EH (cell line): ENCODE measurements at regions not wholly inside any gene's neighbourhood (a gene's known extent, or its start where the extent isn't known, plus 50 kb on each side); places are given as distances from the start of the nearest gene placed in this dataset.
"Not testable (repeated sequence)": the region's sequence is repeated elsewhere in the genome, so short reads cannot be mapped to it uniquely, and the experiment has no call there.

ENCODE experiments used
- DNase-seq: peaks from one replicate; pipeline ENCODE4 v3.0.0-alpha.2; 2015; ENCODE audit warnings: low read depth

DNA sequence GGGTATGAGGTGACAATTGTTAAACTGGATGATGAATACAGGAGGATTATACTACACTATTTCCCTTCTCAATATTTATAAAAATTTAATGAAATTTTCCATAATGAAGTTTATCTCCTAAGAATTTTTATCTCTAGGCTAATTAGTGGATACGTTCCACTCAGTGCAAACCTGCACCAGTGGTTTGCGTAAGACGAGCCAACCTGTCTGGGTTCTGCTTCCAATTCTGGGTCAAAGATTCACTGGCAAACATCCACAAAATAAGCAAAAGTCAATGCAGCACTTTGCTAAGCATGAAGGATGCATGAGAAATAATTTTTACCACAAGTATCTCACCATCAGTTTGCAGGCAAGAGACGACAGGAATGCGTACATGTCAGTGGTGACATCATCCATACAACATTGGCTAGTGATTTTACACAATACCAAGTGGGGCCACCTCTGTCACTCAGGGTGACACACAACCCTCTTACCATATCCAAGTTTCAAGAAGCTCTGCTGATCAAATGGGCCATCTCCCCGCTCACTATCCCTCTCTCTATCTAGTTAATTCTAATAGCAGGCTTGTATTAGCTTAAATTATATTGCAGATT, 51.7 kb downstream of the FAM50B start:
- DNase-seq, result peak; percentile 53

DNA sequence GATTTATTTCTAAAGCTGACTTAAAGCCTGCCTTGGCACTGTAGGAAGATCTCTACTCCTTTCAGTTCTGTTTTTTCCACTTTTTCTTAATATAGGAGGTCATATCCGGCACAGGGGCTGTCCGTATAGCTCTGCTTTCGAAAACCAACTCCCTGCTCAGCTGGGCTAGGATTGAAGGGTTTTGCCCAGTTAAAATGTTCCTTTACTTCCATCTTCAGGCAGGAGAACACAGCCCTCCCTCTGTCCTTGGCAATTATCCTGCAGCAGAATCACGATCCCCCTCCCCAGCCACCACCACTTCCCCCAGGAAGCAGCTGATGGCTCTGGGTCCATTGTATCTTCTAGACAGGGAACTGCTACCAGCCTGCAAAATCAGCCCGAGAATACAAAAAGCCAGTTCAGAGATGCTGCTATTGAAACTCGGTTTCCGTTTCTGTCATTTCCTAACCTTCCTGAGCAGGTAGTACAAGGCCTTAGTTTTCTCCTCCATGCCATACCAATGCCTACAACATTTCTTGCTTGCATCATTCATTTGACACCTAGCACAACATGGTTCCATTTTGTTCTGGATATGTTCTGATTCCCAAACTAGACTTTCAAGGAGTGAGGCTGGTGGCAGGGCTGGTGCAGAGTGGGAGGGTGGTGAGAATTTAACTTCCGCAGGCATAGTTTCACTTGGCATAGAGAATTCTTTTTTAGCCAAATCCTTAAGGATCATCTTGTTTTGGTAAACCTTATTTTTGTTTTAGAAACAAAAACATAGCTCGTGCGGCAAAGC, 53.9 kb downstream of the FAM50B start:
- DNase-seq, result no peak

DNA sequence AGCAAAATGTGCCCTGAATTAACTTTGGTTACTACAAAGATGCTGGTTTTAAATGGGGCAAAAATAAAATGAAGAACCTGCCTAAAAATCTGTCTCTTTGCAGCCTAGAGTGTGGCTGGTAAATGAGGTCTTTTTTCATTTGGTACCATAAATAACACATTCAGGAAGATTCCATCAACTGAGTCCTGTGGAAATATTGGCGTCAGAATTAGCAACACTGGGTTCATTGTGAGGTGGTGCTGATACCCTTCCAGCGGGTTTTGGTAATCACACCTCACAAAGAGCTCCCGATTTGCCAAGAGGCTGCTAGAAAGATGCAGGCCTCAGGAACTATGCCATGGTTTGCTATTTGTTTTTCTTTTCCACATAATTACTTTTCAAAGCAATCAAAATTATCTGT, 55.3 kb downstream of the FAM50B start:
- DNase-seq, result no peak

DNA sequence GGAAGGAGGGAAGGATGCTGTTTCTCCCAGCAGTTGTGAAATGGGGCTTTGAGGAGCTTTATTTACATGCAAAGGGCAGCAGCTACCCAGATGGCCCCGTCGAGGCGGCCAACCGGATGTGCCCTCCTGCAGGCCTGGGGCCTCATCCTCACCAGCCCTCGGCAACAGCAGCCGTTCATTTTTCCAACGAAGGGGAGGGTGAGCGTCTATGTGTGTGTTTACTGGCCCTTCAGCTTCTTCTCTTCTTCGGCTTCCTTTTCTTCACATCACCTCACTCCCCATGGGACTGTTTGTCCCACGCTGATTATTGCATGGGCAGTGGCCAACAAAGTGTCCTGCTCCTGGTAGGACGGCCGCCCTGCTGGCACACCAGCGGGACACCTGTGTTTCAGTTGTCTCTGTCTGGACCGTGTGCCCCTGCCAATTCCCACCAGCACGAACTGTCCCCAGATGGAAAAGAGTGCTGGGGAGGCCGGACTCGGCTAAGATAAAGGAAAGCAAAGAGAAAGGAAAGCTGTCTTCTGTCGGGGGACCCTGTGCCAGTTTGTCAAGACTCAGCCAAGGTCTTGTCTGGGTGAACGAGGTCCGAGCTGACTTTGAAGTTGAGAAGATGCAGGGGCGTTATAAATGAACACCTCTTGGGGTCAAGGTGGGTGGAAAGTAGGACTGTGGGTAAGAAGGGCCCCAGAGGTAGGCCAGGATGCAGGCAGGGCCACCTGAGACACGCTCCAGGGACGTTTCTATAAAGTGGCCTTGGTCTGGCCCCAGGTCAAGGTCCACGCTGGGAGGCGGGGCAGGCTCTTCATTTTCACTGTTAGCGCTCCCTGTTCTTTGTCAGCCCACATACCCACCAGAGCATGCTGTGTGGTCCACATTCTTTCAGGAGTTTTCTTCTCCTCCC, 57.0 kb downstream of the FAM50B start:
- DNase-seq, result no peak

DNA sequence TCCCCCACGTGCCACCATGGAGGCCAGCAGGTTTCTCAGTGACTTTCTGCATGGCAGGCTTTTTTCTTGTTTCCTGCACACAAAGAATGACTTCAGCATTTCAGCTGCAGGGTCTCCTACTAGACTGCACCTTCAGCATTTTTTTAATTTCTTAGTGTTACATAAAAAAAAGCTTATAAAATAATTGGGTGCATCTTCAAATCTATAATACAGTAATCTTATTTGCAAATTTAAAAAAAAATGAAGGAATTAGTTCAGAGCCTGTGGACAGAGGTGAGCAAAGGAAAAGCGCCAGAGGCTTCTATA, 57.6 kb downstream of the FAM50B start:
- no peak for DNase-seq

DNA sequence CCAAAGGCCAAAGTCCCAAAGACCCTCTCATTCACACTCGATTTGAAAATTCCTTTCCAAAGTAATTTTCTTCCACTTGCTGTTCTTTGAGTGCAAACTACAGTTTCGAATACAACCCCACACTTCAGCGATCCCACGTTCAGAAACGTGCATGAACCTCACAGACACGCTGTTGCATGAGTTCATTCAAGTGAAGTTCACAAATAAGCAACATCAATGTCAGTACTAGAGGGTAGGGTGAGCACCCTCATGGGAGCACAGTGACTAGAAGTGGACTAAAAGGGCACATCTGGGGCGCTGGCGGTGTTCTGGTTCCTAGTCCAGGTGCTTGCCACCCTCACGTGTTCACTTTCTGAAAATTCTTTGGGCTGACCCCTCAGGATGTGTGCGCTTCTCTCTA, 59.0 kb downstream of the FAM50B start:
- DNase-seq, result no peak

DNA sequence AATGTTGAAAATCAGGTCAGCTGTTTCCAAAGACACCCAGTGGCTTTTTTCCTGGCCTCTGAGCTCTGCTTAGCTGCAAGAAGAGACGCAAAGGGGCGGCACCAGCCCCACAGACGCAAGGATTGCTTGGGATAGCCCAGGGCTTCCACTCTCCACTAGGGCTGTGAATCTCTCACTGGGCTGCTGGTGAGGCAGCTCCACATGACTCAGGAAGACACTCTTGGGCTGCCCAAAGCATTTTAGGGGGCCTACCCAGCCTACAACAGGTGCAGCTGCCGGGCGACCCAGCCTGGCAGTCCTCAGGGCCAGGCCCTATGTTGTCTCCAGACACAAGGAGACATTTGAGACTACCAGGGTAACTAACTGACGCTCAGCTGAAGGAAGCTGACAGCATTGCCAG, 59.8 kb downstream of the FAM50B start:
- DNase-seq, result no peak

DNA sequence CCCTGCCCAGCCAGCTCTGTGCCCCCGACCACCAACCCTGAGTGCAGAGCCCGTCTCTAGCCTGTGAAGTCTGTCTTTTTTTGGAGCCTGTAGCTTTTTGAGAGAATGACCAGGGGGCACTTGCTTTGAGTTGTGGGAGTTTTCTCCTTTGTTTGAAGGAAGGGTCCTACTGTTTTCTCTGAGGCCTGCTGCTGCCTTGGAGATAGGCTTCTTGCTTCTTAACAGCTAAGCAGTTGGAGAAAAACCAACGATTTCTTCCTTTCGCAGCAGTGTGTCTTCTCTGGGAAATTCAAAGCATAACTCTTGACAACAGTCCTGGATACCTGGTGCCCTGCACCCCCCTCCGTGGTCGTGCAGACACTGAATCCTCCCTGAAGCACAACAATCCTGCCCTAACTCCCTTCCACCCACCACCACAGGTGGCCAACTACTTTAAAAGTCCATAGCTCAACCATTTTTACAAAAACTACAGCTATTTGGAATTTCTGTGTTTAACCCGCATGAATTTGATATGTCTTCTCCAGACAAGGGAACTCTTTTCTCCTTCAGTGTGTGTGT, 61.0 kb downstream of the FAM50B start:
- no peak for DNase-seq

DNA sequence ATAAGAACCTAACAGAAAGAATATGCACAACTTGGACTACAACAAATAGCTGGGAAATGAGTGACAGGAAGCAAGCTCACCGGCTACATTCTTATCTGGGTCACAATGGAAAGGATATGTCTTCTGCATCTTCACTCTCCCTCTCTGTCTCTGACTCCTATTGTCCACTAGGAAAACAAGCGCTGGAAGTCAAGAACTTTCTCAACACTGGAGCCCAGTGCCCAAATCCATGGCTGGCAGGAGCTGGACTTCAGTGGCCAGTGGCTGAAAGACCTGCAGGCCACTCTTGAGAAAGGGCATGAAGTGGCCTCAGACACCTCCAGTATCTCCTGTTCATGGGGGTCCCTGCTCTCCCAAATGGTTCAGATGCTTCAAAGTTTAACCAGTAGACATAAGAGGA, 62.0 kb downstream of the FAM50B start:
- peak; percentile 50 for DNase-seq

DNA sequence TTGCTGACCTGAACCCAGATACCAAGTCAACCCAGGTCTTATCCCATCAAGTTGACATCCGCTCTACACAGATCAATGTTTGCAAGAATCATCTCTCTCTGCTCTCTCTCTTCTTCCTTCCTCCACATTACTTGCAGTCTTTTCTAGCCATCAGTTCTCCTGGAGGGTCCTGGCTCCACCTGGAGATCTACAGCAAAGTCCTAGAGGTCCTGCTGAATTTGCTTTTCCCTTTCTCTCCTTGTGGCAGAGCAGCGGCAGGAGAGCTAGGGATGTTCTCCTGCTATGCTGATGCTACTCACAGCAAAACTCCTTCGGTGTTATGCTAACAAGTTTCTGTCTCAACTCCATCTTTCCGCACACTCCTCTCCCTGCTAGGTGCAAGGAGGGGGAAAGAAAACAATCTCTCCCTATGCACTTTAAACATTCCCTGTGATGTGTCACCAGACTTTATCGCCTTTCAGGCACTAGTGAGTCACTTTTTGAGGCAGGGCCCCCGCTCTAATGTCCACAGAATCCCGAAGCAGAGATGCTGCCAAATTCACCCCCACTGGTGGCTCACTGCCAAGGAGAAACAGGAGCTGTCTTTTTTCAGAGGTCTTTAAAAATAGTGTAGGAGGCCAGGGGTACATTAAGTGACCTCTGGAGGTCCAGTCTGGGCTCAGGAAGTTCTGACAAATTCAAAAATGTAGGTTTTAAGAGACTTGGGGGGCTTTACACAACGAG, 62.6 kb downstream of the FAM50B start:
- DNase-seq, result peak; percentile 96

DNA sequence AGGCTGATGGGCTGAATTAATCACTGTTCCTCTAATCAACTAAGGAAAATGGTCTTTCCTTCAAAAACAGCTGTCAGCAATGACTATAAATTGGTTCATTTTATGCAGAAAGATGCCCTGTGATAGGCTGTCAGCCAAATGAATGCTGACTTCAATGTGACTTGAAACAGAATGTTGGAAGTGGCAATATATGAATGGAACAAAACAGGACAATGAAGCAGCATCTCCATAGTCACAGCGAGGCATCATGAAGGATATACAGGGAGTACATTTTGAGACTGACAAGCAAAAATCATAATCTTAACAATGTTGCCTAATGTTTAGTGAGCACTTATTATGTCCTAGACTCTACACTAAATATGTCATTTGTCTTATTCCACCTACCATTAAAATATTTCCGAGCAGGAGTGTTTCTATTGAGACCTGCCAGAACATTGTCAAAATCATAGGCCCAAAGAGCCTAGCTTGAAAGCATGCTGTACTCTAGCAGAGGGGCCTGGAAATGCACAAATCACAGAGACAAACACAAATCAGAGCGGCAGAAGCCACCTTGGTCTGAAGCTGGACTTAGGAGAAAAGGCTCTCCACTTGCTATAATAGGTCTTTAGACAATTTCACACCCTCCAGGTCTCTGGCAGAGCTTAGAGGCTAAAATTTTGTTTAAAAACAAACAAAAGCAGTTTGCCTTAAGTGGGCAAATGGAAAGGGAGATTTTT, 63.3 kb downstream of the FAM50B start:
- DNase-seq, result no peak

DNA sequence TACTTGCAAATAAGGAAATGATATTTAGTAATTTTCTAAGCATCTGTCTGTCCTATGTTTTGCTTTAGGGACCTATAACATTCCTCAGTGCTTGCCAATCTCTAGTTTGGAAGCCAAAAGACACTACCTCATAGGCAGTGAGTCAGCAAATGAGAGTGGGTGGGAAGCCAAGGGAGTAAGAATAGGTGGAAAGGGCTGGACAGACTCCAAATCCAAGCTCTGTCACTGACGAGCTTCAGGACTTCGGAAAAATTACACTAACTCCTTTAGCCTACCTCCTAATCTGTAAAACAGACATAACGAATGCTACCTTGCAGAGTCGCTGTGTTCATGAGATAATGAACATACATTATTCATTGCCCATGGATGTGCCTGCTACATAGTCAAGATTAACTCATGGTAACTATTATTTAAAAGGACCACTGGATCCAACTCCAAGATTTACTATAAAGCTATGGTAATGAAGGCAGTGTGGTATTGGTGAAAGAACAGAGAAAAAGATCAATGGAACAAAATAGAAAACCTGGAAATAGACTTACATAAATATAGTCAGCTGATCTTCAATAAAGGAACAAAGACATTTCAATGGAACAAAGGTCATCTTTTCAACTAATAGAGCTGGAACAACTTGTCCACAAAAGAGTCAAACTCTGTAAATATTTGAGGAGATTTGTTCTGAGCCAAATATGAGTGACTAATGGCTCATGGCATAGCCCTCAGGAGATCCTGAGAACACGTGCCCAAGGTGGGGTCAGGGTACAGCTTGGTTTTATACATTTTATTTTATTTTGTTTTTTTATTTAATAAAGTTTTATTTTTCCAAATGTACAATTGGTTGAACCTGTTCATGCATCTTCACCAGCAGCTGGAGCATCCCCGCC, 64.1 kb downstream of the FAM50B start:
- DNase-seq, result peak; percentile 99

DNA sequence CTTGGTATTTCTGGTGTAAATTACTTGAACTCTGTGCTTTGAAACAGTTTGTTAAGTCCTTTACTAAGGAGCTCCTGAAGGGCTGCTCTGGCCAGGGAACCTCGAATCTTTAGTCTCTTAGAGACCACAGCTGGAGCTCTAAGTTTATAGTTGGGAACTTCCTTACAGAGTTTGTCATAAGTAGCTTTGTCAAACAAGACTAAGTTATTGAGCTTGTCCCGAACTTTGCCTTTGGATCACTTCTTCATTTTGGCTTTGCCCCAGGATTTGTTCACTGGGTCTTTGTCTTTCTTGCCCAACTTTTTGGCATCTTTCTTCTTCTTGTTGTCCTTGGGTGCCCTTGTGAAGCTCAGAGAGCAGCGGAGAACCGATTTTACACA, 64.8 kb downstream of the FAM50B start:
- DNase-seq, result no peak

DNA sequence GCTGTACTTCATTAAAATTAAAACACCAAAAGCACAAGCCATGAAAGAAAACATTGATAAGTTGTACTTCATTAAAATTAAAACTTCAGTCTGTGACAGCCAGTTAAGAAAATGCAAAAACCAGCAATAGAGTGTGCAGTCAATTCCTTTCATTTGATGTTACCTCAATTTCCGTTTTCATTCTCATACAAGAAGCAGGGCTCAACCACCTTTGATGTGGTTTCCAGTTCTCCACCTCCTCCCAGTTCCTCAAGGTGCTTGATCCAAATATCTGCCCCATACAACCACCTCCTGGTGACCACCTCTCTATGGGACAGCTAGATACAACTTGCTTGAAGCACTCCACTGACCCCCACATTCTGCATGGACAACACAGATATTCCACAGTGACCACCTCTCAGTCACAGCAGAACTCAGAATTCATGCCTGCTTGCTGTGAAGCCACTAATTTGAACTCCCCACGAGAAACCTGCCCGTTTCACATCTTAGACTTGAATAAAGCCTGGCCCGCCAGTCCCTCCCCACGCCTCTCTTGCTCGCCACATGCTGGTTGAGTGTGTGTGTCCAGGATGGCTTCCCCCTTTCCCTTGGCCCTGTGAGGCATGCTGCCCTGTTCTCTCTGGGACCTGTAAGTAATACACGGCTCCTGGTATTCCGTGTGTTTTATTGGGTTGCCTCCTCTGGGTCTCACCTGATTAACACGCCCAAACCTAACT, 66.1 kb downstream of the FAM50B start:
- no peak for DNase-seq

DNA sequence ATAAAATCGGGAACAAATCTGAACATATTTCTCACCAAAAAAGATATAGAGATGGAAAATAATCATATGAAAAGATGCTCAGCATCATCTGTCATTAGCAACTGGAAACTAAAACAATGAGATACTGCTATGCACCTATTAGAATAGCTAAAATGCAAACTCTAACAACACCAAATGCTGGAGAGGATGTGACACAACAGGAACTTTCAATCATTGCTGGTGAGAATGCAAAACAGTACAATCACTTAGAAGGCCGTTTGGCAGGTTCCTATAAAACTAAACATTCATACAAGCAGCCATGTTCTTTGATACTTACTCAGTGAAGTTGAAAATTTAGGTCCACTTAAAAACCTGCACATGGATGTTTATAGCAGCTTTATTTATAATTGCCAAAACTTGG, 67.0 kb downstream of the FAM50B start:
- DNase-seq, result no peak

DNA sequence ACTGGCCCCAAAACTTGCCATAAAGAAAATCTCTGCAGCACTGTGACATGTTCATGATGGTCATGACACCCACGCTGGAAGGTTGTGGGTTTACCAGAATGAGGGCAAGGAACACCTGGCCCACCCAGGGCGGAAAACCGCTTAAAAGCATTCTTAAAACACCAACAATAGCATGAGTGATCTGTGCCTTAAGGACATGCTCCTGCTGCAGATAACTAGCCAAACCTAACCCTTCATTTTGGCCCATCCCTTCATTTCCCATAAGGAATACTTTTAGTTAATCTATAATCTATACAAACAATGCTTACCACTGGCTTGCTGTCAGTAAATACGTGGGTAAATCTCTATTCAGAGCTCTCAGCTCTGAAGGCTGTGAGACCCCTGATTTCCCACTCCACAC, 67.6 kb downstream of the FAM50B start:
- DNase-seq, result not testable (repeated sequence)

DNA sequence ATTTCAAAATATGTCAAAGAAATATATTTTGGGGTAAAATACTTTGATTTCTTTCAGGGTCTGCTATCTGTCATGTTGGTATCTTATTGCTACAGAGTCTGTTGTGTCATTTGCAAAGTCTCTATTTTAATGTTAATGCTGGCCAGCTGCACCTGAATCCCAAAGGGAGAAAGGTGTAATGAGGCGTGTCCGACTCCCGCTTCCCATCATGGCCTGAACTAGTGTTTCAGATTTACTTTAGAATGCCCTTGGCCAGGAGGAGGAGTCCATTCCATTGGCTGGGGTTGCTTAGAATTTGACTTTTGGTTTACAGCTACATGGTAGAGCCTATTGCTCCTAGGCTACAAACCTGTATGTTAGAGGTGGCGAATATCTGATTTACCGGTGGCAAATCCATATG, 69.3 kb downstream of the FAM50B start:
- no peak for DNase-seq

DNA sequence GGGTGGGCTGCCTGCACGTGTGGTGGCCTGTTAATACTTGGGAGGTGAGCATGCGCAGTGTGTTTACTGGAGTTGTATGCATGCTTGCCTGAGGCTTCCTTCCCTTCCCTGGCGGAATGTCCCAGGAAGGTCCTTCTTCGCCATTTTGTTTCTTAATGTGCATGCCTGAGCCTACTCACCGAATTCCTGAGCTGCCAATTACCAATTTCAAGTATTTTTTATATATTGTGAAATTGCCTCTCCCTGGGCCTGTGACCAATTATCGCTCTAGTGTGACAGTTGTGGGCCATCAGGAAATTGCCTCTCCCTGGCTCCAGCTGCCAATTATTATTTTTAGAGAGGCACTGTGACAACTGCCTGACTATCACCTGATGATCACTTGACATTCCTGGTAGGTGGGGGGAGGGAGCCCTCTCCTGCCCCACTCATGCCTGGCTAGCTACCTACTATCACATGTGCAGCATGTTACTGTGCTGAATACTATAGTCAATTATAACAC, 70.0 kb downstream of the FAM50B start:
- DNase-seq, result peak; percentile 96

DNA sequence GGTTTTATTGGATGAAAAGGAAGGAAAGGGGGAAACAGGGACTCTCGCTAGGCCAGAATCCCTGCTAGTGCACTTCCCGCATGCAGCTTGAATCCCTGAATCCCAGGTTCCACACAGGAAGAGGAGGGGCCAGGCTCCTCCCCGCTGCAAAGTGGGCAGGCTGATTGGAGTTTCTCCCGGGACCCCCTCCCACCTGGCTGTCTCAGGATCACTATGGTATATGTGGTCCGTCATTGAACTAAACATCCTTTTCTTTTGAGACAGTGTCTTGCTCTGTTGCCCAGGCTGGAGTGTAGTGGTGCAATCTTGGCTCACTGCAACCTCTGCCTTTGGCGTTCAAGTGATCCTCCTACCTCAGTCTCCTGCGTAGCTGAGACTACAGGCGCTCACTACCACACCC, 70.7 kb downstream of the FAM50B start:
- DNase-seq, result no peak

DNA sequence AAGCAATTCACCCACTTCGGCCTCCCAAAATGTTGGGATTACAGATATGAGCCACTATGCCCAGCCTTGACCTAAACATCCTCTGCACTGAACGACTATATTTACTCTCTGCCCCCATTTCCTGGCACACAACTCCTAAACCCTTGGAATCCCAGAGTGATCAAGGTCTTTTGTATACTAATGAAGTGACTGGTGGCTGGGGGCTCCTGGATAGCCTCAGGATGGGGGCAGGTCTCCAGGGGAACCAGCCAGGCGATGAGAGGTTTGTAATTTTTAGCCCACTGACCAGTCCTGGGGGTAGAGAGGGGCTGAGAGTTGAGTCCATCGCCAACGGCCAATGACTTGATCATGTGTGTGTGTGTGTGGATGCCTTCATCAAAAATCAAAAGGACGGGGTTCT, 71.1 kb downstream of the FAM50B start:
- no peak for DNase-seq
